Gastroesophageal sphincter (tissue), 3 donors: ENCODE measurements at regions not wholly inside any gene's neighbourhood (a gene's known extent, or its start where the extent isn't known, plus 50 kb on each side); places are given as distances from the start of the nearest gene placed in this dataset.

ENCODE experiments used
- CTCF ChIP-seq, 4 experiments: fragments of 200-600 bp in 2 of 4; fragments of 450-650 bp in 2 of 4; sonication (generic) in 1 of 4; IDR thresholded peaks; one replicate each; pipeline ENCODE4 v1.5.1; 2017 to 2019; ENCODE audit warnings: antibody characterized with exemption in 4 of 4, mild to moderate bottlenecking in 2 of 4, moderate library complexity in 2 of 4
- EP300 ChIP-seq: sonication (generic); formaldehyde crosslinking; IDR thresholded peaks from one replicate; pipeline ENCODE4 v1.6.1; 2017; ENCODE audit warnings: antibody characterized with exemption, mild to moderate bottlenecking
- POLR2A ChIP-seq, 2 donors: fragments of 450-650 bp; IDR thresholded peaks; one replicate each; pipeline ENCODE4 v1.6.1; 2017; ENCODE audit warnings: antibody characterized with exemption in 2 of 2, mild to moderate bottlenecking in 2 of 2, moderate library complexity in 1 of 2
- POLR2AphosphoS5 ChIP-seq: sonication (generic); formaldehyde crosslinking; IDR thresholded peaks from one replicate; pipeline ENCODE4 v1.6.1; 2017; ENCODE audit warnings: antibody characterized with exemption

- TF ChIP-seq POLR2AphosphoS5, result no peak
- no peak for TF ChIP-seq CTCF (IDR thresholded peaks at IDR 0.05)
- no peak for TF ChIP-seq POLR2A (IDR thresholded peaks at IDR 0.05)
- TF ChIP-seq EP300, result no peak
Observed at GRCh38 chr14:29310210-29310609, 543.6 kb downstream of the FOXG1 start.
